ENCODE measurements at regions not wholly inside any gene's neighbourhood (a gene's known extent, or its start where the extent isn't known, plus 50 kb on each side); places are given as distances from the start of the nearest gene placed in this dataset.

- H3K4me2 ChIP-seq (ENCODE audit: insufficient read depth, low read length) = no peak overlapping the region
- no peak overlapping the region for H3K4me3 ChIP-seq
- 0 out of 2 replicates have a peak, but pooled peaks cover 4% of the 10 kb centered on the region for H4K20me1 ChIP-seq (replicated peaks; ENCODE audit: control insufficient read depth, insufficient read depth, low read length)
- no peaks in the 10 kb centered on the region for H3K36me3 ChIP-seq (ENCODE audit: control insufficient read depth, insufficient read depth, low read length)
- ATAC-seq (no peak), FAIRE-seq (no peak), DNase-seq (ENCODE audit: extremely low read depth in 1 of 4, low spot score in 3 of 4) (no peak)
- H2AFZ ChIP-seq (ENCODE audit: low read depth, low read length) = no peak overlapping the region
- WGBS (ENCODE audit: insufficient coverage, low coverage, missing lambda C conversion rate) = 1% methylated on average over 13 of the region's 13 CpGs
- peaks cover 0 to 4% of the 10 kb centered on the region in 2 experiments; a peak in 1 of 5 replicates for H3K4me1 ChIP-seq (replicated peaks in 1 of 2; ENCODE audit: control insufficient read depth in 2 of 2, insufficient read depth in 2 of 2, low read length in 2 of 2)
- no TSS peak for BruUV-seq (replicated peaks)
- in situ Hi-C loops (cut with MboI) = no loop called here
- no peaks in the 10 kb centered on the region for H3K9me1 ChIP-seq (ENCODE audit: control insufficient read depth, insufficient read depth, low read length)
- CTCF ChIA-PET (ENCODE audit: low intra/inter-chr PET ratio) = no interaction called here
- no peaks in the 10 kb centered on the region for H3K9me3 ChIP-seq (replicated peaks; ENCODE audit: control insufficient read depth, insufficient read depth, low read depth, low read length)
- no peaks in the 10 kb centered on the region for H3K79me2 ChIP-seq (ENCODE audit: control insufficient read depth, insufficient read depth, low read length)
- peaks cover 2 to 20% of the 10 kb centered on the region in 2 experiments for H3K27me3 ChIP-seq (ENCODE audit: control insufficient read depth in 2 of 2, insufficient read depth in 2 of 2, low read length in 2 of 2)
- TF ChIP-seq CXXC5 (CRISPR knock-in tag; IDR thresholded peaks at IDR 0.05) (no peak), HDAC2 (IDR thresholded peaks at IDR 0.05) (no peak), ETV6 (IDR thresholded peaks at IDR 0.05; ENCODE audit: borderline replicate concordance in 1 of 2, low read depth in 2 of 2, low read length in 1 of 2) (no peak), ETV6 (CRISPR knock-in tag; IDR thresholded peaks at IDR 0.05; ENCODE audit: borderline replicate concordance) (no peak), NELFE (IDR thresholded peaks at IDR 0.05; ENCODE audit: insufficient read depth, insufficient read length) (no peak), PRPF4 (IDR thresholded peaks at IDR 0.05; ENCODE audit: insufficient read depth, low read depth, low read length, poor library complexity, severe bottlenecking) (no peak), ETS2 (tag; IDR thresholded peaks at IDR 0.05; ENCODE audit: borderline replicate concordance, poor library complexity, severe bottlenecking) (no peak), ESRRA (IDR thresholded peaks at IDR 0.05; ENCODE audit: borderline replicate concordance, low read depth) (no peak), GTF2B (IDR thresholded peaks at IDR 0.05; ENCODE audit: extremely low read depth, insufficient read length) (no peak), CAMTA2 (CRISPR knock-in tag; conservative IDR thresholded peaks at IDR 0.05) (no peak), HSF4 (CRISPR knock-in tag; IDR thresholded peaks at IDR 0.05; ENCODE audit: borderline replicate concordance) (no peak), DEAF1 (CRISPR knock-in tag; IDR thresholded peaks at IDR 0.05) (no peak), BACH1 (tag; IDR thresholded peaks at IDR 0.05) (no peak), TCF7 (IDR thresholded peaks at IDR 0.05; ENCODE audit: borderline replicate concordance) (no peak)
- H3K9ac ChIP-seq (ENCODE audit: insufficient read depth in 1 of 2, low read depth in 2 of 2, low read length in 2 of 2) = no peak overlapping the region
- POLR2A ChIA-PET = no interaction called here
- intact Hi-C loops (cut with micrococcal nuclease) = no loop called here
- H3K27ac ChIP-seq (ENCODE audit: extremely low read depth, low read depth, low read length) = no peak overlapping the region
Observed at GRCh38 chr5:3300726-3301125, 294.9 kb upstream of the IRX1 start.
